NCI-H510A (cell line): ENCODE measurements at regions not wholly inside any gene's neighbourhood (a gene's known extent, or its start where the extent isn't known, plus 50 kb on each side); places are given as distances from the start of the nearest gene placed in this dataset.
"Not testable (repeated sequence)": the region's sequence is repeated elsewhere in the genome, so short reads cannot be mapped to it uniquely, and the experiment has no call there.

Source experiments
- DNase-seq: peaks from one replicate; lab custom pipeline; 2025; lab: John Stamatoyannopoulos, UW

- no peak for DNase-seq
These were observed 324.9 kb downstream of the NAF1 start for GRCh38 chr4:162841753-162842152.

GRCh38 chr4:162839814-162840213 is 326.9 kb downstream of the NAF1 start:
- DNase-seq, result no peak

- DNase-seq, result no peak
These were observed 328.0 kb downstream of the NAF1 start for GRCh38 chr4:162838671-162839070.

- DNase-seq, result no peak
These were observed 329.0 kb downstream of the NAF1 start for GRCh38 chr4:162837679-162838078.

- DNase-seq, result no peak
These were observed 329.4 kb downstream of the NAF1 start for GRCh38 chr4:162837241-162837640.

- DNase-seq, result no peak
These were observed 329.9 kb downstream of the NAF1 start for GRCh38 chr4:162836773-162837172.

GRCh38 chr4:162836258-162836657 is 330.4 kb downstream of the NAF1 start:
- not testable (repeated sequence) for DNase-seq

GRCh38 chr4:162830899-162831298 is 335.8 kb downstream of the NAF1 start:
- no peak for DNase-seq

- not testable (repeated sequence) for DNase-seq
These were observed 349.3 kb downstream of the NAF1 start for GRCh38 chr4:162817374-162817773.

- no peak for DNase-seq
These were observed 362.3 kb downstream of the NAF1 start for GRCh38 chr4:162804351-162804924.

GRCh38 chr4:162803378-162803777 is 363.3 kb downstream of the NAF1 start:
- DNase-seq, result no peak

GRCh38 chr4:162797108-162797507 is 369.6 kb downstream of the NAF1 start:
- DNase-seq, result no peak

- no peak for DNase-seq
These were observed 373.1 kb downstream of the NAF1 start for GRCh38 chr4:162793571-162793970.

- DNase-seq, result no peak
These were observed 373.7 kb downstream of the NAF1 start for GRCh38 chr4:162793004-162793403.

GRCh38 chr4:162791226-162791625 is 375.5 kb downstream of the NAF1 start:
- no peak for DNase-seq

- DNase-seq, result no peak
These were observed 379.6 kb downstream of the NAF1 start for GRCh38 chr4:162787120-162787519.

- no peak for DNase-seq
These were observed 383.7 kb downstream of the NAF1 start for GRCh38 chr4:162782778-162783525.

- no peak for DNase-seq
These were observed 384.5 kb downstream of the NAF1 start for GRCh38 chr4:162782096-162782777.

- DNase-seq, result no peak
These were observed 395.8 kb downstream of the NAF1 start for GRCh38 chr4:162770761-162771490.

- no peak for DNase-seq
These were observed 399.6 kb downstream of the NAF1 start for GRCh38 chr4:162767083-162767482.

- no peak for DNase-seq
These were observed 404.7 kb downstream of the NAF1 start for GRCh38 chr4:162761965-162762364.

GRCh38 chr4:162740228-162740627 is 426.5 kb downstream of the NAF1 start:
- not testable (repeated sequence) for DNase-seq

- not testable (repeated sequence) for DNase-seq
These were observed 427.1 kb downstream of the NAF1 start for GRCh38 chr4:162739596-162739995.
